Ishikawa (cell line): ENCODE measurements at regions not wholly inside any gene's neighbourhood (a gene's known extent, or its start where the extent isn't known, plus 50 kb on each side); places are given as distances from the start of the nearest gene placed in this dataset.

Source experiments
- CEBPB ChIP-seq: IDR thresholded peaks from 2 replicates; pipeline ENCODE4 v1.6.1; 2012
- CREB1 ChIP-seq: IDR thresholded peaks from 2 replicates; pipeline ENCODE4 v1.6.1; 2012; ENCODE audit warnings: low read depth
- EGR1 ChIP-seq: IDR thresholded peaks from 2 replicates; pipeline ENCODE4 v1.6.1; 2012
- EP300 ChIP-seq: IDR thresholded peaks from 2 replicates; pipeline ENCODE4 v1.6.1; 2012; ENCODE audit warnings: borderline replicate concordance
- FOXM1 ChIP-seq: IDR thresholded peaks from 2 replicates; pipeline ENCODE4 v1.6.1; 2012; ENCODE audit warnings: low read depth, borderline replicate concordance
- MAX ChIP-seq: IDR thresholded peaks from 2 replicates; pipeline ENCODE4 v1.6.1; 2012
- NFIC ChIP-seq: IDR thresholded peaks from 2 replicates; pipeline ENCODE4 v1.6.1; 2012
- RAD21 ChIP-seq: IDR thresholded peaks from 2 replicates; pipeline ENCODE4 v1.6.1; 2012; ENCODE audit warnings: low read depth
- TAF1 ChIP-seq: IDR thresholded peaks from 2 replicates; pipeline ENCODE4 v1.6.1; 2012; ENCODE audit warnings: low read depth, mild to moderate bottlenecking
- TCF12 ChIP-seq: IDR thresholded peaks from 2 replicates; pipeline ENCODE4 v1.6.1; 2012; ENCODE audit warnings: low read depth
- TEAD4 ChIP-seq: IDR thresholded peaks from 2 replicates; pipeline ENCODE4 v1.6.1; 2012
- YY1 ChIP-seq: IDR thresholded peaks from 2 replicates; pipeline ENCODE4 v1.6.1; 2012; ENCODE audit warnings: low read depth
- ZBTB7A ChIP-seq: IDR thresholded peaks from 2 replicates; pipeline ENCODE4 v1.6.1; 2012; ENCODE audit warnings: low read depth
- TF ChIP-seq, protein P1 (sequence below): IDR thresholded peaks from 2 replicates; pipeline ENCODE4 v1.6.1; 2012; ENCODE audit warnings: low read depth, mild to moderate bottlenecking
- TF ChIP-seq, protein P2 (sequence below): IDR thresholded peaks from 2 replicates; pipeline ENCODE4 v1.6.1; 2012

DNA sequence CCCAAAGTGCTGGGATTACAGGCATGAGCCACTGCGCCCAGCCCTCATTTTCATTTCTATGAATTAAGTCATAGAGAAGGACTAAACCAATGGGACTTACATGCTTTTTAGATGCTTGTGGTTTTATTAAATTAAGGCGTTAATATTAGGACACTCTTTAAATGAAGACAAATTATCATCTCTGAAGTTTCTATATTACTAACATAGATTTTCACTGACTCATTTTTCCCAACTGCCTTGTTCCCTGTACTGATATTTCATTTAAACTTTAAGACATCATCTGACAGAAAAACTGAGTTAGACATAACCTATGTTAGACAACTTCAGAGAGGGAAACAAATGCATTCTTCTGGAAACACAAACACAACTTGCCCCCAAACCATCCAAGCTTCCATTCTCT lies 99.8 kb downstream of the BTG1 start:
- no peak for TF ChIP-seq CEBPB
- no peak for TF ChIP-seq YY1
- no peak for TF ChIP-seq TAF1
- no peak for TF ChIP-seq FOXM1
- TF ChIP-seq TEAD4, result no peak
- no peak for TF ChIP-seq CREB1
- no peak for TF ChIP-seq ZBTB7A

- TF ChIP-seq RAD21 (no peak), TCF12 (no peak), NFIC (no peak), CEBPB (no peak), EP300 (no peak), EGR1 (no peak), MAX (no peak), TAF1 (no peak), ZBTB7A (no peak), CREB1 (no peak), YY1 (no peak), TEAD4 (no peak)
- TF ChIP-seq, protein P1, sequence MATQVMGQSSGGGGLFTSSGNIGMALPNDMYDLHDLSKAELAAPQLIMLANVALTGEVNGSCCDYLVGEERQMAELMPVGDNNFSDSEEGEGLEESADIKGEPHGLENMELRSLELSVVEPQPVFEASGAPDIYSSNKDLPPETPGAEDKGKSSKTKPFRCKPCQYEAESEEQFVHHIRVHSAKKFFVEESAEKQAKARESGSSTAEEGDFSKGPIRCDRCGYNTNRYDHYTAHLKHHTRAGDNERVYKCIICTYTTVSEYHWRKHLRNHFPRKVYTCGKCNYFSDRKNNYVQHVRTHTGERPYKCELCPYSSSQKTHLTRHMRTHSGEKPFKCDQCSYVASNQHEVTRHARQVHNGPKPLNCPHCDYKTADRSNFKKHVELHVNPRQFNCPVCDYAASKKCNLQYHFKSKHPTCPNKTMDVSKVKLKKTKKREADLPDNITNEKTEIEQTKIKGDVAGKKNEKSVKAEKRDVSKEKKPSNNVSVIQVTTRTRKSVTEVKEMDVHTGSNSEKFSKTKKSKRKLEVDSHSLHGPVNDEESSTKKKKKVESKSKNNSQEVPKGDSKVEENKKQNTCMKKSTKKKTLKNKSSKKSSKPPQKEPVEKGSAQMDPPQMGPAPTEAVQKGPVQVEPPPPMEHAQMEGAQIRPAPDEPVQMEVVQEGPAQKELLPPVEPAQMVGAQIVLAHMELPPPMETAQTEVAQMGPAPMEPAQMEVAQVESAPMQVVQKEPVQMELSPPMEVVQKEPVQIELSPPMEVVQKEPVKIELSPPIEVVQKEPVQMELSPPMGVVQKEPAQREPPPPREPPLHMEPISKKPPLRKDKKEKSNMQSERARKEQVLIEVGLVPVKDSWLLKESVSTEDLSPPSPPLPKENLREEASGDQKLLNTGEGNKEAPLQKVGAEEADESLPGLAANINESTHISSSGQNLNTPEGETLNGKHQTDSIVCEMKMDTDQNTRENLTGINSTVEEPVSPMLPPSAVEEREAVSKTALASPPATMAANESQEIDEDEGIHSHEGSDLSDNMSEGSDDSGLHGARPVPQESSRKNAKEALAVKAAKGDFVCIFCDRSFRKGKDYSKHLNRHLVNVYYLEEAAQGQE, result no peak
- TF ChIP-seq, protein P2, sequence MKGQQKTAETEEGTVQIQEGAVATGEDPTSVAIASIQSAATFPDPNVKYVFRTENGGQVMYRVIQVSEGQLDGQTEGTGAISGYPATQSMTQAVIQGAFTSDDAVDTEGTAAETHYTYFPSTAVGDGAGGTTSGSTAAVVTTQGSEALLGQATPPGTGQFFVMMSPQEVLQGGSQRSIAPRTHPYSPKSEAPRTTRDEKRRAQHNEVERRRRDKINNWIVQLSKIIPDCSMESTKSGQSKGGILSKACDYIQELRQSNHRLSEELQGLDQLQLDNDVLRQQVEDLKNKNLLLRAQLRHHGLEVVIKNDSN, result no peak
These were observed 101.2 kb downstream of the BTG1 start for GRCh38 chr12:92044435-92044834.

- no peak for TF ChIP-seq MAX
- TF ChIP-seq TEAD4, result no peak
- TF ChIP-seq EGR1, result no peak
- TF ChIP-seq, protein P1, result no peak
- no peak for TF ChIP-seq EP300
- TF ChIP-seq NFIC, result no peak
- no peak for TF ChIP-seq YY1
- no peak for TF ChIP-seq CREB1
- no peak for TF ChIP-seq TCF12
- TF ChIP-seq ZBTB7A, result no peak
- TF ChIP-seq CEBPB, result no peak
- TF ChIP-seq, protein P2, result no peak
- TF ChIP-seq RAD21, result no peak
- TF ChIP-seq TAF1, result no peak
- TF ChIP-seq FOXM1, result no peak
These were observed 102.7 kb downstream of the BTG1 start for GRCh38 chr12:92042791-92043531.

DNA sequence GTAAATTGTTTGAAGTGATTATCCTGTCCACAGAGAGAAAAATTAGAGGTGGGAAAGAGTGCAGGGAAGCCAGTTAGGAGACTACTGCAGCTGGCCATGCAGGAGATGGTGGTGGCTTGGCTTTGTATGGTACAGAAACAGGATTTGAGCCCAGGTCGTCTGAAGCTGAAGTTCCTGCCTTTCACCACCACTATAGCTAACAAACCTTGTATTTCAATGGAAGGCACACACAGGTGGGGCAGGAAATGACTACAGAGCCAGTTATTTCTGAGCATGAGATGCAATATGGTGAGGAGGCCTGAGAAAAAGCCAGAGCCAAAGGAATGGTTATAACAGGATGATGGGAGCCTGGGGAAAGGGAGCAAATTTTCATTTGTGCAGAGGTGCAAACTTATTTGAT lies 103.9 kb downstream of the BTG1 start:
- TF ChIP-seq FOXM1, result no peak

- TF ChIP-seq FOXM1 (no peak), NFIC (no peak), TEAD4 (no peak), RAD21 (no peak), EP300 (no peak)
These were observed 106.6 kb downstream of the BTG1 start for GRCh38 chr12:92039046-92039445.

- TF ChIP-seq CREB1, result no peak
- TF ChIP-seq, protein P1, result no peak
- no peak for TF ChIP-seq MAX
- TF ChIP-seq CEBPB, result no peak
- TF ChIP-seq ZBTB7A, result no peak
- no peak for TF ChIP-seq TEAD4
- no peak for TF ChIP-seq EGR1
- TF ChIP-seq RAD21, result no peak
- no peak for TF ChIP-seq EP300
- TF ChIP-seq, protein P2, result no peak
- TF ChIP-seq TAF1, result no peak
- no peak for TF ChIP-seq NFIC
- TF ChIP-seq YY1, result no peak
These were observed 107.2 kb downstream of the BTG1 start for GRCh38 chr12:92038476-92038875.
